ENCODE measurements at regions not wholly inside any gene's neighbourhood (a gene's known extent, or its start where the extent isn't known, plus 50 kb on each side); places are given as distances from the start of the nearest gene placed in this dataset.

DNA sequence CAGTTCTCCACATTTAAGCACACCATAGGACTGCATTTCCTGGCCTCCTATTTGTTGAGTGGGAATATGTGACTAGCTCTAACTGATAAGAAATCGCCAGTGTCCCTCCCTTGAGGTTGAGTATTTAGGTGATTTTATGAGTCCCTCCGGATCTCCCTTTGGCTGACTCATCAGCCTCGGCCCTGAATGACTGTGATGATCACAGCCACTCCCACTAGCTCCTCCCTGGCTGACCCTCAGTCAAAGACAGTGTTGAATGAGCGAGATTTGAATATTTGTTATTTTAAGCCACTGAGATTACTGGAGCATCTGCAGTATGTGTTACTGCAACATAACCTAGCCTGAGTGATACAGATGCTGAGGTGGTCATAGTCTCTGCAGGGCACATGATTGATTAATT is 515.3 kb downstream of the EPHB1 start:
- no peak overlapping the region for H3K27ac Mint-ChIP-seq
- no peak for DNase-seq (ENCODE audit: low spot score)
- H3K4me1 Mint-ChIP-seq (ENCODE audit: low read depth): no peaks in the 10 kb centered on the region
- H3K4me3 Mint-ChIP-seq (ENCODE audit: low read depth): no peak overlapping the region
- no peaks in the 10 kb centered on the region for H3K9me3 Mint-ChIP-seq
- H3K27me3 Mint-ChIP-seq (ENCODE audit: low read depth): no peaks in the 10 kb centered on the region
- H3K36me3 Mint-ChIP-seq (ENCODE audit: low read depth): no peaks in the 10 kb centered on the region
- intact Hi-C loops (cut with micrococcal nuclease): no loop called here

DNA sequence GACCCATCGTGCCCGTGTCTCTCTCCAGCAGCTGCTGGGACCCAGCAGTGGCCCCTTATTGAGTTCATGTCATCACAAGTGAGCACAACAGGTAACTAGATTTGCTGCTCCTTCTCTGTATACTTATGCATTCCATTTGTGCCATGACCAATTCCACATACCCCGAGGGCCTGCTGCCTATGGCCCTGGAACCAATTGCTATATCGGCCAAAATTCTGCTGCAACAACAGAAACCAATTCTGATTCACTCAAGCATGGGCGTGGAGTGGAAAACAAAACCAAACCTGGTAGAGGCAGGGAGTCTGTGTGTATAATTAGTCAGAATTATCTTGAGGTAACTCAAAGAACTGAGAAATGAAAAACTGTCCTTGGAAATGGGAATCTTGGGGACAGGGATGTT is 516.6 kb downstream of the EPHB1 start:
- H3K9me3 Mint-ChIP-seq: no peaks in the 10 kb centered on the region
- H3K4me1 Mint-ChIP-seq (ENCODE audit: low read depth): no peaks in the 10 kb centered on the region
- H3K27ac Mint-ChIP-seq: no peak overlapping the region
- intact Hi-C loops (cut with micrococcal nuclease): no loop called here
- no peak overlapping the region for H3K4me3 Mint-ChIP-seq (ENCODE audit: low read depth)
- H3K27me3 Mint-ChIP-seq (ENCODE audit: low read depth): no peaks in the 10 kb centered on the region
- no peaks in the 10 kb centered on the region for H3K36me3 Mint-ChIP-seq (ENCODE audit: low read depth)
- DNase-seq (ENCODE audit: low spot score): no peak

DNA sequence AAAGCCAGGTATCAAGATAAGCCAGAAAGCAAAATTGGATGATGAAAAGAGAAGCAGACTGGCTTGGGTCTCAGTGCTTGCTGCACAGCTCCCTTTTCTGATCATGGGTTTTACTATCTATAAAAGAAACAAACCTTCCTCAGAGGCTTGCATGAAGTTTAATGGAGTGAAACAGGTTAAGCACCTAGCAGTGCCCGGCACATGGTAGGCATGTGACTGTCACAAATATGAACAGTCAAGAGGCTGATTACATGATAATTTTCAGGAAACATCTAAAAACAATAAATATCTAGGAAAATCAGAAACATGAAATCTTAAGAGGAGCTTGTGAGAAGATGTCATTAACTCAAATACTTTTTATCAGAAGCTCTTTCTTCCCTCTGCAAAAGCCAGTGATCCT is 519.2 kb downstream of the EPHB1 start:
- H3K9me3 Mint-ChIP-seq: no peaks in the 10 kb centered on the region
- H3K4me3 Mint-ChIP-seq (ENCODE audit: low read depth): no peak overlapping the region
- no peaks in the 10 kb centered on the region for H3K27me3 Mint-ChIP-seq (ENCODE audit: low read depth)
- no peaks in the 10 kb centered on the region for H3K4me1 Mint-ChIP-seq (ENCODE audit: low read depth)
- no peak for DNase-seq (ENCODE audit: low spot score)
- intact Hi-C loops (cut with micrococcal nuclease): no loop called here
- no peak overlapping the region for H3K27ac Mint-ChIP-seq
- no peaks in the 10 kb centered on the region for H3K36me3 Mint-ChIP-seq (ENCODE audit: low read depth)

DNA sequence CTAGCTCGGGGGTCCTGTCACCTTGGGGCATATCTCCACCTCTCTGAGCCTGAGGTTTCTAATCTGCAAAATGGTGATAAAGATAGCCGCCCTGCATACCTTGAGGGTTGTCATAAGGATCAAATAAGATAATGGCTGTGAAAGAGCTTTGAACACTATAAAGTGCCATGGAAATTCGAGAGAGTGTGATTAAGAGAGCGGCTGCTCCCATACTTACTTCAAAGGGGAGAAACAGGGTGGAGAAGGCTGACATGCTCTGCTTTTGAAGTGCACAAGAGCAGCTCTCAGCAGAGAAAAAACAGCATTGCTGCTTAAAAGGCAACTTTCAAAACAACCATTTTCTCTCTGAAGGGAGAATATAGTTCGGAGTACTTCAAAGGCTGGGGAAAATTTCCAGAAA is 529.2 kb downstream of the EPHB1 start:
- DNase-seq (ENCODE audit: low spot score): no peak
- H3K9me3 Mint-ChIP-seq: no peaks in the 10 kb centered on the region
- H3K36me3 Mint-ChIP-seq (ENCODE audit: low read depth): no peaks in the 10 kb centered on the region
- no peak overlapping the region for H3K27ac Mint-ChIP-seq
- no peaks in the 10 kb centered on the region for H3K4me1 Mint-ChIP-seq (ENCODE audit: low read depth)
- no peaks in the 10 kb centered on the region for H3K27me3 Mint-ChIP-seq (ENCODE audit: low read depth)
- H3K4me3 Mint-ChIP-seq (ENCODE audit: low read depth): no peak overlapping the region
- intact Hi-C loops (cut with micrococcal nuclease): no loop called here

DNA sequence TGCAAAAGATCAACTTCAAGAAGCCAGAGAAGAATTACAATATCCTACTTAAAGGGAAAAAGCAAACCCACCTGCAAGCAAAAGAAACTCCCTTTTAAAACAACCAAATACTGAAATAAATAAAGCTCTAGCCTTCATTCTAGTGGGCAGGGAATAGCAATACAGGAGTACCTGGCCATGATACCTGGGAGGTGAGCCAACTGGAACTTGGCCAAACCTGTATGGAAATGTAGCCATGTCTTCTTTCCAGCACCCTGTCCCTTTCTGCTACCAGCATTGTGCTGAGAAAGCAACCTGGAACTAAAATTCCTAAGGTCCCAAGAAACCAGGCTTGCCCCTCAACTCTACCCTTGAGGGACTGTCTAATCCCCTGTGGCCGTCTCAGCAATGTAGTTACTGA is 530.0 kb downstream of the EPHB1 start:
- no peak for DNase-seq (ENCODE audit: low spot score)
- H3K9me3 Mint-ChIP-seq: no peaks in the 10 kb centered on the region
- H3K27ac Mint-ChIP-seq: no peak overlapping the region
- no peaks in the 10 kb centered on the region for H3K27me3 Mint-ChIP-seq (ENCODE audit: low read depth)
- no peaks in the 10 kb centered on the region for H3K4me1 Mint-ChIP-seq (ENCODE audit: low read depth)
- H3K36me3 Mint-ChIP-seq (ENCODE audit: low read depth): no peaks in the 10 kb centered on the region
- intact Hi-C loops (cut with micrococcal nuclease): no loop called here
- no peak overlapping the region for H3K4me3 Mint-ChIP-seq (ENCODE audit: low read depth)

DNA sequence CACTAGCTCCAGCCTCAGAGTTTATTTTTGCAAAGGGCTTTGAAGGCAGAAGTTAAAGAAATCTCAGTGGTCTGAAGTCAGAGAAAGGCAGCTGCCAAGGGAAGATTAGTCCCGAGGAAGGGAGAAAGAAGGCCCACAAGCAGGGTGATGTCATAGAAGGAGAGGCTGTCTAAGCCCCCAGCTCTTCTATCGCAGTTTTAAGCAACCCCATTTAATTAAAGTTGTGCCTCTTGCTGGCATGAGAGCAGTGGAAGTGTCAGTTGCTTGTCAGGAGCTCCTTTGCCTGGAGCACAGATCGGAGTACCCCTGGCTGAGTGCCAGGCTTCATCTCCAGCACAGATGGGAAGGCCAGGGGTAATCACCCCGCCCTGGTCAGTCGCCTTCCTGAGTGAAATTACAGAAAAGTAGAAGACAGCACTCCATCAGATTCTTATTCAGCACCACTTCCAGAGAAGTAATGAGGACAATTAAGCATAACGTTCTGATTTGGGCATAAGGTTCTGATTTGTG is 530.7 kb downstream of the EPHB1 start:
- no peak overlapping the region for H3K4me3 Mint-ChIP-seq (ENCODE audit: low read depth)
- no peaks in the 10 kb centered on the region for H3K4me1 Mint-ChIP-seq (ENCODE audit: low read depth)
- no peaks in the 10 kb centered on the region for H3K27me3 Mint-ChIP-seq (ENCODE audit: low read depth)
- H3K36me3 Mint-ChIP-seq (ENCODE audit: low read depth): no peaks in the 10 kb centered on the region
- H3K27ac Mint-ChIP-seq: no peak overlapping the region
- intact Hi-C loops (cut with micrococcal nuclease): no loop called here
- no peak for DNase-seq (ENCODE audit: low spot score)
- H3K9me3 Mint-ChIP-seq: no peaks in the 10 kb centered on the region

DNA sequence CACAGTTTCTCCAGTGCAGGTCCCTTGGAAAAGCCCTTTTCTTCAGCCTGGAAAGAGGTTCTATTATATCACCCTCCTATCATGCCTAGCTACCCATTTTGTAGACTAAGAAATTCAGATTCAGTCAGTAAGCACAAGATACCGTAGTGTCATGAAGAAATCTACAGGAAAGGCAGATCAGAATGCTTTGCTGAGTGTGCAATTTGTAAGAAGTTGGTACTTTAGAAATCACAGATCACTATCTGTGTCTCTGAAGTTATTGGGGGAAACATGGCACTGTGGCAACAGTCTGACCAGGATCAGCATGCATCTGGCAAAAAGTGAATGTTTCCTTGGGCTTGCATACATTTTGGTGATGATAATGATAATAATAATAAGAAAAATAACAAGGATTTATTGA is 531.8 kb downstream of the EPHB1 start:
- Mint-ChIP-seq H3K9me3 (no peaks in the 10 kb centered on the region), H3K27me3 (ENCODE audit: low read depth) (no peaks in the 10 kb centered on the region)
- intact Hi-C loops (cut with micrococcal nuclease): no loop called here

DNA sequence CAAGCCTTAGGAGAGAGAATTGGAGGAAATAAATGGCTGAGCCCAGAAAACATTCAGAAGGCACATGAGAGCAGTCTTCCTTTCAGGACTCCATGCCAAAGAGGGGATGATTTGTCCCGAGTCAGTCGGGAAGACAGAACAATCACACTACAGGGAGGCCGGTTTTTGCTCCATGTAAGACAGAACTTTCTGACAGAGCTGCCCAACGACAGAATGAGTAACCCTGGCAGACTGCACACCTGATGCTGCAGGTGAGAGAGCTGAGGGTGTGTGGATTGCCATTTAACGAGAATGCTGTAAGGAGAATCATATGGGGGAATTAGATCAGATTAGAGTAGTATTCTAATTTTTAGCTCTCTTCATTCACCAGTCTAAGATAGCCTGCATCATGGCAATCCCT is 533.0 kb downstream of the EPHB1 start:
- intact Hi-C loops (cut with micrococcal nuclease): no loop called here
- Mint-ChIP-seq H3K4me1 (ENCODE audit: low read depth) (no peaks in the 10 kb centered on the region), H3K4me3 (ENCODE audit: low read depth) (no peak overlapping the region), H3K27ac (no peak overlapping the region), H3K27me3 (ENCODE audit: low read depth) (no peaks in the 10 kb centered on the region), H3K36me3 (ENCODE audit: low read depth) (no peaks in the 10 kb centered on the region), H3K9me3 (no peaks in the 10 kb centered on the region)
- DNase-seq (ENCODE audit: low spot score): no peak

More for the DNA sequence above, 531.8 kb downstream of the EPHB1 start:
- no peaks in the 10 kb centered on the region for H3K36me3 Mint-ChIP-seq (ENCODE audit: low read depth)
- no peak for DNase-seq (ENCODE audit: low spot score)
- H3K4me3 Mint-ChIP-seq (ENCODE audit: low read depth): no peak overlapping the region
- no peaks in the 10 kb centered on the region for H3K4me1 Mint-ChIP-seq (ENCODE audit: low read depth)
- H3K27ac Mint-ChIP-seq: no peak overlapping the region

DNA sequence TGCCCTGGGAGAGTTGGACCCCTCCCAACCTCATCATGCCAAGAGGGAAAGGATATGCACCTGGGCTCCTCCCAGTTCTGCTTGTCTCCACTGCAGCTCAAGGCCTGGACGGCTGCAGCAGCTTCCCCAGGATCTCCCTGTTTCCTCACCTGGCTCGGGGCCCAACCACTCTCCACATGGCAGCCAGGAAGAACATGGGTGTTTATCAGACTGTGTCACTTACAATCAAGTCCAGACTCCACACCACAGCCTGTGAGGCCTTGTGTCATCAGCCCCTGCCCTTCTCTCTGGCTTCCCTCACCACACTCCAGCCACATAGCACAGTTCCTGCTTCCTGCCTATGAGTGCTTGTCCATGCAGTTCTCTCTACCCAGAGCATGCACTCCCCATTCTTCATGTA is 534.4 kb downstream of the EPHB1 start:
- H3K27ac Mint-ChIP-seq: no peak overlapping the region
- no peaks in the 10 kb centered on the region for H3K27me3 Mint-ChIP-seq (ENCODE audit: low read depth)
- DNase-seq (ENCODE audit: low spot score): no peak
- no peak overlapping the region for H3K4me3 Mint-ChIP-seq (ENCODE audit: low read depth)
- H3K4me1 Mint-ChIP-seq (ENCODE audit: low read depth): no peaks in the 10 kb centered on the region
- intact Hi-C loops (cut with micrococcal nuclease): no loop called here
- no peaks in the 10 kb centered on the region for H3K9me3 Mint-ChIP-seq
- H3K36me3 Mint-ChIP-seq (ENCODE audit: low read depth): no peaks in the 10 kb centered on the region

DNA sequence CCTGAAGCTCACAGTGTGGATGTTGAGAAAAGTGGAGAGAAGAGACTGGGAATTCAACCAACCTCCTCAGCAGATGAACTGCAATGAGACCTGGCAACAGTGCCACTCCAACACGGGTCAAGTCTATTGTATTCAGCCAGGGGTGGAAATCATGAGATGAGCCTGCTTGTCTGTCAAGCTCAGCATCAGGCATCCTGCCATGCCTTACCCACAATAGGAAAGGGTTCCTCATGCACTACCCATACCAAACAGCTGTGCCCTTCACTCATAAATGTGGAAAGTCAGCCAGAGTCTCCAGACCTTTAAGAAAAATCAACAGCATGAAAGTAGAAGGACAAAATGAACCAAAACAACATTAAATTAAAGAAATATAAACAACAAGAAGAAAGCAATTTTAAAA is 542.1 kb downstream of the EPHB1 start:
- no peak for DNase-seq (ENCODE audit: low spot score)
- H3K4me3 Mint-ChIP-seq (ENCODE audit: low read depth): no peak overlapping the region
- H3K27ac Mint-ChIP-seq: no peak overlapping the region
- H3K27me3 Mint-ChIP-seq (ENCODE audit: low read depth): no peaks in the 10 kb centered on the region
- H3K9me3 Mint-ChIP-seq: peaks cover 8% of the 10 kb centered on the region
- intact Hi-C loops (cut with micrococcal nuclease): no loop called here
- no peaks in the 10 kb centered on the region for H3K36me3 Mint-ChIP-seq (ENCODE audit: low read depth)
- H3K4me1 Mint-ChIP-seq (ENCODE audit: low read depth): no peaks in the 10 kb centered on the region

DNA sequence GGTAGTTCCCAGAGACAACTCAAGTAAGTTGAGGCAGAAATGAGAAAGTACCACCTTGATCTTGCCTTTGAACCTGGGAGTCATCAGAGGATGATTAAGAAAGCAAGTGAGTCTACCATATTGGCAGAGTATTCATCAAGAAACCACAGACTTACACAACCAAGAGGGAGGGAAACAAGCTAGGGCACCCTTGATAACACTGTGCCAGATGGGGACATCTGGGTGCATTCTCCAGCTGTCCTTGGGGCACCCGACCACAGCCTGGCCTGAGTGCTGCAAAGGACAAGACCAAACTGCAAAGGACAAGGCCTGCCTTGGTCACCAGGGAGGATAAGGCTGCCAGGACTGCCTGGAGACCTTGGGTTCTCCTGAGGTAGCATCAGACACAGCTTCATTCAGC is 553.6 kb downstream of the EPHB1 start:
- Mint-ChIP-seq H3K9me3 (no peaks in the 10 kb centered on the region), H3K36me3 (ENCODE audit: low read depth) (no peaks in the 10 kb centered on the region), H3K27ac (no peak overlapping the region), H3K4me1 (ENCODE audit: low read depth) (no peaks in the 10 kb centered on the region), H3K27me3 (ENCODE audit: low read depth) (no peaks in the 10 kb centered on the region), H3K4me3 (ENCODE audit: low read depth) (no peak overlapping the region)
- intact Hi-C loops (cut with micrococcal nuclease): no loop called here
- no peak for DNase-seq (ENCODE audit: low spot score)

DNA sequence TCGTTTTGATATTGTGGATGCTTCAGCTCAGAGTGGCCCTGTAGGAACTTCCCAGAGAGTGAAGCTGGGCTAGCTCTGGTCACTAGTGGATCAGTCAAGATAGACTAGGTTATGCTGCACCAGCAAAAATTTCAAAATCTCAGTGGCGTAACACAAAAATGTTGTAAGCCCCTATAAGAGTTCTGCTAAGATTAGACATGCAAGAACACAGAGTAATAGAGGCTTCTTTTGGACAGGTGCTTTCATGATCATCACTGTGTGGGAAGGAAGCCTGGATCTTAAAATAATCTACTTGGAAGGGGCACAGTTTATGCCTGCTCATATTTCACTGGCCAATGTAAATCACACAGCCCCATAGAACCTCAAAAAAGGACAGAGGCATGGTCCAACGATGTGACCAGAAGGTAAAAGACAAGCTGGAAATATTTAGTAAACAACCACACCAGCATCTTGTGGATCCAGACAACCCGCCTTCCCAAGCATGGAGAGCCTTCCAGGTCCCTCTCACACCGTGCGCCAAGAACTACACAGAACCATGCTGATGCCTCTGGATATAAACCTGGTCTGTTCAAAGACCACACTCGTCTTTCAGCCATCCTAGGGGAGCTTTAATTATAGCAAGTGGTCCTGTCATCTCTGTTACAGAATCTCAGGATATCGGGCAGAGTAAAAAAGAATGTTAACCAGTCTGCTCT is 554.3 kb downstream of the EPHB1 start:
- no peak for DNase-seq (ENCODE audit: low spot score)
- Mint-ChIP-seq H3K27ac (no peak overlapping the region), H3K9me3 (no peaks in the 10 kb centered on the region), H3K4me3 (ENCODE audit: low read depth) (no peak overlapping the region), H3K36me3 (ENCODE audit: low read depth) (no peaks in the 10 kb centered on the region), H3K27me3 (ENCODE audit: low read depth) (no peaks in the 10 kb centered on the region), H3K4me1 (ENCODE audit: low read depth) (no peaks in the 10 kb centered on the region)
- intact Hi-C loops (cut with micrococcal nuclease): no loop called here

DNA sequence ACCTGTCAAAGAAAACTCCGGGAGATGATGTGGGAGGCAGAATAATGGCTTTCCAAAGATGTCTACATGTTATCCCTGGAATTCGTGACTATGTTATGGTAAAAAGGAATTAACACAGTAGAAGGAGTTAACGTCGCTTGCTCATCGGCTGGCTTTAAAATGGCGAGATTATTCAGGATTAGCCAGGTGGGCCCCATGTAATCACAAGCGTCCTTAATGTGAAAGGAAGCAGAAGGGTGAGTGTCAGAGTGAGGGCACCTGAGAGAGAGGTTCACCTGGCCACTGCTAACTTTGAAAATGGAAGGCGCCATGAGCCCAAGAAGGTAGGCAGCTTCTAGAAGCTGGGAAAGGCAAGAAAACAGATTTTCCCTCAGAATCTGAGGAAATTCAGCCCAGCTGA is 557.2 kb downstream of the EPHB1 start:
- H3K4me1 Mint-ChIP-seq (ENCODE audit: low read depth): no peaks in the 10 kb centered on the region
- H3K27ac Mint-ChIP-seq: no peak overlapping the region
- H3K36me3 Mint-ChIP-seq (ENCODE audit: low read depth): no peaks in the 10 kb centered on the region
- intact Hi-C loops (cut with micrococcal nuclease): no loop called here
- H3K9me3 Mint-ChIP-seq: no peaks in the 10 kb centered on the region
- no peaks in the 10 kb centered on the region for H3K27me3 Mint-ChIP-seq (ENCODE audit: low read depth)
- no peak overlapping the region for H3K4me3 Mint-ChIP-seq (ENCODE audit: low read depth)
- no peak for DNase-seq (ENCODE audit: low spot score)

DNA sequence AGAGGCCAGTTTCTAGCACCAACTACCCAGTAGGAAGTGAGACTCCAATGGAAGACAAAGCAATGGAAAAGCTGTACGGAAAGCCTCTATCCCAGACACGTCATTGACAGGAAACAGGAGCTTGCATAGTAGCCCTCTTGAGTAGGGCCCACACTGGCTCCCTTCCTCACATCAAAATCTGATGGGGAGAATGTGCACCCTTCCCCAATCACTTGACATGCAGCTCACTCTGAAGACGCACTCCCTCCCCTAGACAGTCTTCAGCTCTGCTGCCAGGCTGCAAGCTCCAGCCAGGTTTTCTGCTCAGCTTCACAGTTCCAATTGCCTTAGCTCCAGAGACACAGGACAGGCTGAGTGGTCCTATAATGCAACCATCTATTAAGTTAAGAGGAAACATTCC is 567.8 kb downstream of the EPHB1 start:
- Mint-ChIP-seq H3K36me3 (ENCODE audit: low read depth) (no peaks in the 10 kb centered on the region), H3K4me1 (ENCODE audit: low read depth) (no peaks in the 10 kb centered on the region), H3K27me3 (ENCODE audit: low read depth) (no peaks in the 10 kb centered on the region), H3K9me3 (no peaks in the 10 kb centered on the region), H3K27ac (no peak overlapping the region), H3K4me3 (ENCODE audit: low read depth) (no peak overlapping the region)
- intact Hi-C loops (cut with micrococcal nuclease): no loop called here
- no peak for DNase-seq (ENCODE audit: low spot score)

Data from activated T-helper 2 cell treated with anti-CD3 and anti-CD28 coated beads, Interferon-gamma antibody, Interleukin-2, Interleukin-4, amounts not matched to agents 10 μg/mL and 5 μg/mL and 100 μg/mL, durations not matched to agents 14 hours and 24 hours and 36 hours (primary cell).